ENCODE measurements at regions not wholly inside any gene's neighbourhood (a gene's known extent, or its start where the extent isn't known, plus 50 kb on each side); places are given as distances from the start of the nearest gene placed in this dataset.

DNA sequence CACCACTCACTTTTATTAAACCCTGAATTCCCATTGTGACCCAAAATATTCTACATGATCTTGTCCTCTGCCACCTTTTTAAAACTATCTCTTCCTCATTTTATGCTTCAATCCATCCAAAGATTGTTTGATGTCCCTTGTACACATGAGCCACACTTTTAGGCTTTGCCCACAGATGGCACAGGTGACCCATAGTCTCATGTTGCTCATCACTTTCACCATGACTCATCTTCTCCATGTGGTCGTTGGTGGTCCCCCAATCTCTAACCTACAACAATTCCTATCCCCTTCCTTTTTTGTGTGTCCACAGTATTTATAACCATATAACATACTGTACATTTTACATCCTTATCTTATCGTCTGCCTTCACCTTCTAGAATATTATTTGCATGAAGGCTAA lies 271.5 kb upstream of the ZWINT start:
- TF ChIP-seq CTCF (IDR thresholded peaks at IDR 0.05) (no peak), EZH2 (IDR thresholded peaks at IDR 0.05; ENCODE audit: borderline replicate concordance, insufficient read depth, low read depth, low read length, poor library complexity, severe bottlenecking) (no peak)
